Stimulated activated naive CD8-positive, alpha-beta T cell treated with anti-CD3 and anti-CD28 coated beads, Interleukin-15, Interleukin-2, amounts not matched to agents 100 ng/mL and 50 ng/mL, for 24 hours (primary cell): ENCODE measurements at regions not wholly inside any gene's neighbourhood (a gene's known extent, or its start where the extent isn't known, plus 50 kb on each side); places are given as distances from the start of the nearest gene placed in this dataset.
"Not testable (repeated sequence)": the region's sequence is repeated elsewhere in the genome, so short reads cannot be mapped to it uniquely, and the experiment has no call there.

ENCODE experiments used
- H3K27ac Mint-ChIP-seq: one replicate; pipeline ENCODE4 v1.8.0; 2021; ENCODE audit warnings: mild to moderate bottlenecking, mixed read lengths
- H3K27me3 Mint-ChIP-seq: one replicate; pipeline ENCODE4 v1.8.0; 2021; ENCODE audit warnings: mixed read lengths
- H3K36me3 Mint-ChIP-seq: one replicate; pipeline ENCODE4 v1.8.0; 2021; ENCODE audit warnings: low read depth, mixed read lengths
- H3K4me1 Mint-ChIP-seq: one replicate; pipeline ENCODE4 v1.8.0; 2021; ENCODE audit warnings: low read depth, mixed read lengths
- H3K4me3 Mint-ChIP-seq: one replicate; pipeline ENCODE4 v1.8.0; 2021; ENCODE audit warnings: mild to moderate bottlenecking, mixed read lengths
- H3K9me3 Mint-ChIP-seq: one replicate; pipeline ENCODE4 v1.8.0; 2021; ENCODE audit warnings: mixed read lengths

DNA sequence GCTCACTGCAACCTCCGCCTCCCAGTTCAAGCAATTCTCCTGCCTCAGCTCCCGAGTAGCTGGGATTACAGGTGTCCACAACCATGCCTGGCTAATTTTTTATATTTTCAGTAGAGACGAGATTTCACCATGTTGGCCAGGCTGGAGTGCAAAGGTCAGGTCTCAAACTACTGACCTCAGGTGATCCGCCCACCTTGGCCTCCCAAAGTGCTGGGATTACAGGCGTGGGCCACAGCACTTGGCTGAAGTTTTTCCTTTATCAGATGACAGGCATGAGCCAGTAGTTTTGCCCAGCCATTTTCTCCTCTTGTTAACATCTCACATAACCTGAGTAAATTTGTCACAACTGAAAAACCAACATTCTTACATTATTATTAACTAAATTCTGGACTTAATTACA, 470.7 kb upstream of the C16orf82 start:
- not testable (repeated sequence) for H3K9me3 Mint-ChIP-seq, H3K36me3 Mint-ChIP-seq, H3K27ac Mint-ChIP-seq, H3K4me3 Mint-ChIP-seq
- peaks cover 25% of the 10 kb centered on the region for H3K27me3 Mint-ChIP-seq
- H3K4me1 Mint-ChIP-seq = peaks cover 41% of the 10 kb centered on the region

DNA sequence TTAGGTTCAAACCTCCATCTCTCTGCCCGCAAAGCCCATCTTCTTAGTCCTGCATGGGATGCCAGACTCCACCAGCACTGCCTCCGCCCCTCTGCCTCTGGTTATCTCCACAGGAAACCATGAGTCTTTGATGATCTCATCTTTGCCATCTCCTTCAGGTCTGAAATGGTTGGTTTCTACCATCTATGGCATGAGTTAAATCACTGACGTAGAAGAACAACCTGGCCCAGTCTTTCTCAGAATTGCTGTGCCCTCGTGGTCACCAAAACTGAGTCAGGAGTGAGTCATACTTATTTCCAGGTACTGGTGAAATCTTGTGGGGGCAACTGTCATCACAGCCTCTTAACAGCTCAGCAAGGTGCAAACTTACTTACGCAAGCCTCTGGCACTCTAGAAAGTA, 468.7 kb upstream of the C16orf82 start:
- Mint-ChIP-seq H3K27ac (peak overlapping the region; percentile 96), H3K36me3 (peaks cover 4% of the 10 kb centered on the region), H3K4me3 (peak overlapping the region; percentile 69), H3K4me1 (peaks cover 42% of the 10 kb centered on the region), H3K9me3 (peaks cover 8% of the 10 kb centered on the region), H3K27me3 (peaks cover 16% of the 10 kb centered on the region)

DNA sequence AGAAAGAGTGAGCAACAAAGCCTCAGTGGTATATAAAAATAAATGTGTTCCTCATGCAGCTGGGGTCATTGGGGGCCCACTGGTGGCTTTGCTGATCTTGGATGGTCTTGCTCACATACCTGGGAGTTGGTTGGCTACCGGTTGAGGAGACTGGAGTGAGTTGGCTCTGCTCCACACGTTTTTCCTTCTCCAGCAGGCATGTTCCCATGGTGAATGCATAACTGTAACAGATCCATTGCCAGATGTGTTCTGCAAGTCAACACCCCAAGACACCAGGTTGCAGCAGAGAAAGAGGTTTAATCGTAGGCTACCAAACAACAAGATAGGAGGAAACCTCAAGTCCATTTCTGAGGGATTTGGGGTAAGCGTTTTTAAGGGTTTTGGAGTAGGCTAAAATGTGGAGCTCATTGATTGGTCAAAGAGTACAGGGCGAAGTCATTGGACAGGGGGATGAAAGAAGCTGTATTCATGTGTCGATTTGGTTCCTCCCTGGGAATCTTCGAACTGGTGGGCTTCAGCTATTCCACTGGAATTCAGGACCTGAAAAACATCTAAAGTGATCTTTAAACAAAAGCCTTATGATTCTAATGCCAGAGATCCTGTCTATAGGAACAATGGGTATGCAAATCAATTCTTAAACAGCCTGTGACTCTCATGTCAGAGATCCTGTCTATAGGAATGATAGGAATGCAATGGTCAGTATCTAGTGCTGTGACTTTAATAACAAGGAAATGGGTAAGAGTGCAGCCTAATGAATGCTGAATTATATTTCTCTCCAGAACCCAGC, 467.5 kb upstream of the C16orf82 start:
- H3K9me3 Mint-ChIP-seq = peaks cover 8% of the 10 kb centered on the region
- peak overlapping the region; percentile 96 for H3K27ac Mint-ChIP-seq
- H3K4me3 Mint-ChIP-seq = peak overlapping the region; percentile 69
- peaks cover 10% of the 10 kb centered on the region for H3K27me3 Mint-ChIP-seq
- H3K36me3 Mint-ChIP-seq = peaks cover 4% of the 10 kb centered on the region
- H3K4me1 Mint-ChIP-seq = peaks cover 42% of the 10 kb centered on the region

DNA sequence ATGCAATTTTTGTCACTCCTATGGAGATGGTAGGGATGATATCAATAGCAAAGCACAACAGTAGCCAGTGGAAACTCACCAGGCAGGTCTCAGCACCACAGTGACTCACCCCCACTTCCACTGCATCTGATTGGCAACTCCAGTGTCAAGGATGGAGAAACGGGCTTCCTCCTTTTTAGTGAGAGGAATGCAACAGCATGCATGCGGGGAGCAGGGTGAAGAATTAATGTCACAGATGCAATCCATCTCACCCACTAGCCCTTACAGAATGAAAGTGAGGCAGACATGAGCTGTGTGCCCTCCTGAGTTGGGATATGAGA, 467.0 kb upstream of the C16orf82 start:
- H3K27ac Mint-ChIP-seq = peak overlapping the region; percentile 96
- H3K36me3 Mint-ChIP-seq = peaks cover 4% of the 10 kb centered on the region
- H3K9me3 Mint-ChIP-seq = peaks cover 8% of the 10 kb centered on the region
- peaks cover 10% of the 10 kb centered on the region for H3K27me3 Mint-ChIP-seq
- peaks cover 40% of the 10 kb centered on the region for H3K4me1 Mint-ChIP-seq
- no peak overlapping the region for H3K4me3 Mint-ChIP-seq

DNA sequence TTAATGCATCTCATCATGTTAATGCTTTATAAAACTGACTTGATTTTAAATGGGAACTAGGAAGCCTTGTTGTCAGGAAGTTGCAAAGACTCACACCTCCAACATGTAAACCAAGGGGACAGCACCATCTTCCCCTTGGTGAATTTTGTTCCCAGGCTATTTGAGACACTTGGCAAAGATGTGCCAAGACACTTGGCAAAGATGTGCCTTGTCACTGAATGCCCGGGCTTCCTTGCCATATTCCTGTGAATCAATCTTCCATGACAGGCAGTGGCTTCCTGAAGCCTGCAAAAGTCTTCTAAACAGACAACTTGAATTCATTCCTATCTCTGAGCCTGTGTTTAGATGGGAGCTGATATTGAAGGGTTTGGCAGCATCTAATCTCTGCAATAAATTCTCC, 465.4 kb upstream of the C16orf82 start:
- Mint-ChIP-seq H3K4me3 (no peak overlapping the region), H3K36me3 (peaks cover 4% of the 10 kb centered on the region), H3K4me1 (peaks cover 39% of the 10 kb centered on the region), H3K27me3 (peaks cover 14% of the 10 kb centered on the region), H3K27ac (no peak overlapping the region), H3K9me3 (peaks cover 8% of the 10 kb centered on the region)

DNA sequence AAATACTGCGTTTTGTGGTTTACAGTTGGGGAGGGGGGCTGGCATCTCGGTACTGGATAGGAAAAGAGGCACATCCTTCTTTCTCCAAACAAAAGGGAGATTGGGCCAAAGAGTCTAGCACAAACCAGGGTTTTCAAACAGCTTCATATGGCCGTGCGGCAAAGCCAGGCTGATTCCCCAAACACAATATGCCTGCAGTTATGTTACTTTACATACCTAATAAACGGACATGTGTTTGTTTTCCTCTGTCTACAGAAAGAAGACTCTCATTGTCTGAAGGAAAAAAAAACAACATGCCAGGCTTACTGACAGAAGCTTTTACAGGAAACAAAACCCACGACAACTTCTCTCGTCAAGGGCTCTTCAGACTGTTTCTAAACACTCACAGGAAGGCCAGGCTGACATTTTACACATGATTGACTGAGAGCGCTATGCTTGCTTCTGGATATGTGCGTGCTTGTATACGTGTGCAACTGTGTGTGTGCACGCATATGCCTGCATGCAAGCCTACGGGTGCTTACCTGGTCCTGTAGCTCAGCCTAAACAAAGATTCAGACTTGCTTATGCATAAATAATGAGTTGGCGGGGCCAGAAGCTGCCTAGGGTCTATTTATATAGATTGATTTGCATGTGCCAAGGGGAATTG, 461.0 kb upstream of the C16orf82 start:
- H3K27me3 Mint-ChIP-seq = peaks cover 33% of the 10 kb centered on the region
- no peaks in the 10 kb centered on the region for H3K36me3 Mint-ChIP-seq
- no peak overlapping the region for H3K27ac Mint-ChIP-seq
- peaks cover 5% of the 10 kb centered on the region for H3K9me3 Mint-ChIP-seq
- H3K4me3 Mint-ChIP-seq = no peak overlapping the region
- H3K4me1 Mint-ChIP-seq = peaks cover 13% of the 10 kb centered on the region

DNA sequence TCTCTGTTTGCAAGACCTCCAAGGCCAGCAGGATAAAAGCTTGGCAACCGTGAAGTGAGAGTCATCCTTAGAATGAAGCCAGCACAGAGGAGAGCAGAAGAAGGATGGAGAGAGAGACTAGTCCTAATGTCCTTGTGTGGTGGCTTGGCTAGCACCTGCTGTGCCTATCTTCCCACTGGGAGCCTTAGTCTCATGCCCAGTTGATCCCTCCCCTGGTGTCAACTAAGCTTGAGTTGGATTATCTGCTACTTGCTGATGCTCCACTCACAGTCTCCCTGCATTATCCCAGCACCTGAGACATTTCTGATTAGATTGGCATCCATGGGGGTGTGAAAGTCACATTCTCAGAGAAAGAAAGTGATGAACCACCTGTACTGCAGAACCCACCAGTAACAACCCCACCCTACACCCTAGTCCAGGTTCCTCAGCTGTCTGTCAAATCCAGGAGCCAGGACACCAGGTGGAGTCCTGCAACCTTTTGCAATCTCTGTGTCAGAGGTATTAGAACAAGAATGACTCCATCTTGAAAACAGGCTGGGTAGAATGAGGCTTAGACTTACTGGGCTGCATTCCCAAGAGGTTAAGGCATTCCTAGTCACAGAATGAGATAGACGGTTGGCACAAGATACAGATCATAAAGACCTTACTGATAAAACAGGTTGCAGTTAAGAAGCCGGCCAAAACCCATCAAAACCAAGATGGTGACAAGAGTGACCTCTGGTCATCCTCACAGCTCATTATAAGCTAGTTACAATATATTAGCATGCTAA, 460.2 kb upstream of the C16orf82 start:
- no peak overlapping the region for H3K27ac Mint-ChIP-seq
- H3K27me3 Mint-ChIP-seq = peaks cover 33% of the 10 kb centered on the region
- no peaks in the 10 kb centered on the region for H3K36me3 Mint-ChIP-seq
- peaks cover 9% of the 10 kb centered on the region for H3K4me1 Mint-ChIP-seq
- peaks cover 5% of the 10 kb centered on the region for H3K9me3 Mint-ChIP-seq
- H3K4me3 Mint-ChIP-seq = no peak overlapping the region

DNA sequence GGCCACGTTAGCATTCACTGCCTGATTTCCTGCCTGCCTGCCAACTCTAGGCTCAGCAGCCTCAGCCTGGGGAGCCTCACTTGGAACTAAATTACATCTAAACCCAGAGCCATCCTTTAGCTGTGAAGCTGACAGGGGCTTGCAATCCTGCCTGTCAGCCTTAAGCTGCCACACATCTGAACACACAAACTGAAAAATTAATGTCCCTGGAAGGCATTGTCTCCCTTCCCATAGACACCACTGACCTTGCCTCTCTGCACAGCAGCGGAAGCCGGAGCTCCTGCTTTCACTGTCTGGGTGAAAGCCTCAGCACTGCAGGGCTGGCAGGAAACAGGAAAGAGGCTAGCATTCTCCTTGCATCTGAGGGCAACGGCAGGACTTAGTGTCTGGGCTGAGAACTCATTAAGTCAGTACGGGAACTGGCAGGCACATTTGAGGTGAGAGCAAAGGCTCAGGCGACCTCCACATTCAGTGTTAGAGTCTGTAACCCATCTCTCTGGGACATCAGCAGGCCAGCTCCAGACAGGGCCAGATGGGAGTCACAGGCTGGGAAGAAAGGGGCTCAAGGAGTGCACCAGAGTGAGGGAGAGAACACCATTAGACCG, 452.4 kb upstream of the C16orf82 start:
- peaks cover 34% of the 10 kb centered on the region for H3K27me3 Mint-ChIP-seq
- H3K4me3 Mint-ChIP-seq = no peak overlapping the region
- no peaks in the 10 kb centered on the region for H3K36me3 Mint-ChIP-seq
- H3K27ac Mint-ChIP-seq = no peak overlapping the region
- H3K9me3 Mint-ChIP-seq = no peaks in the 10 kb centered on the region
- H3K4me1 Mint-ChIP-seq = no peaks in the 10 kb centered on the region

DNA sequence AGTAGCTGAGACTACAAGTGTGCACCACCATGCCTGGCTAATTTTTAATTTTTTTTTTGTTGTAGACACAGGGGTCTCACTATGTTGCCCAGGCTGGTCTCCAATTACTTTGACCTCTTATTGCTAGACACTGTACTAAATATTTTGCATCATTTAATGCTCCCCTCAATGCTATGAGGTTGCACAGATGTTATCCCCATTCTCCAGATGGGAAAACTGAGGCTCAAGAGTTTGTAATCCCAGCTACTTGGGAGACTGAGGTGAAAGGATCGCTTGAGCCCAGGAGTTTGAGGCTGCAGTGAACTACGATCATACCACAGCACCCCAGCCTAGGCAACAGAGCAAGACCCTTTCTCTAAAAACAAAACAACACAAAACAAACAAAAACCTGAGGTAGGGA, 443.3 kb upstream of the C16orf82 start:
- Mint-ChIP-seq H3K4me3 (no peak overlapping the region), H3K9me3 (peaks cover 22% of the 10 kb centered on the region), H3K36me3 (no peaks in the 10 kb centered on the region), H3K27me3 (peaks cover 45% of the 10 kb centered on the region), H3K4me1 (peaks cover 4% of the 10 kb centered on the region), H3K27ac (no peak overlapping the region)

DNA sequence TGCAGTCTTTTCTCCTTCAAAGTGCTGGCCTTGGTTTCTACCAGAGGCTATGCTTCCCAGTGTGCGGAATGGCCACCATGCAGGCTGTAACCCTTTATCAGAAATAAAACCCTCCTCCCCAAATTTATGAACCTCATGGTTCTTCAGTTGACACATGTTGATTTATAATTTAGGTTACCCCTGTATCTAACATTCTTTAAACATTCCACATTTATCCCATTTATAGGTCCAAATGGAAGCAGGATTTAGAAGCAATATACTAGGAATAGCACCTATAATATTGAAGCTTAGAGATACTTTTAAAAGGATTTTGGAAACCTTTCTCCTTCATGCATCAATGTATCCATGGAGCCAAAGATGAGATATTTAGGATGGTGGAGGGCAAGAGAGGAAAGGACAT, 438.8 kb upstream of the C16orf82 start:
- peaks cover 33% of the 10 kb centered on the region for H3K9me3 Mint-ChIP-seq
- H3K4me1 Mint-ChIP-seq = peaks cover 4% of the 10 kb centered on the region
- H3K27me3 Mint-ChIP-seq = peaks cover 22% of the 10 kb centered on the region
- H3K4me3 Mint-ChIP-seq = no peak overlapping the region
- H3K36me3 Mint-ChIP-seq = no peaks in the 10 kb centered on the region
- no peak overlapping the region for H3K27ac Mint-ChIP-seq

DNA sequence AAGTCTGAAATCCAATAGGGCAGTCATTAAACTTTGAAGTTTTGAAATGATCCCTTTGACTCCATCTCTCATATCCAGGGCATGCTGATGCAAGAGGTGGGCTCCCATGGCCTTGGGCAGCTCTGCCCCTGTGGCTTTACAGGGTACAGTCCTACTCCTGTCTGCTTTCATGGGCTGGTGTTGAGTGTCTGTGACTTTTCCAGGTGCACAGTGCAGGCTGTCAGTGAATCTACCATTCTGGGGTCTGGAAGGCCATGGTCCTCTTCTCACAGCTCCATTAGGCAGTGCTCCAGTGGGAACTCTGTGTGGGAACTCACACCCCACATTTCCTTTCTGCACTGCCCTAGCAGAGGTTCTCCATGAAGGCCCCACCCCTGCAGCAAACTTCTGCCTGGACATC, 435.4 kb upstream of the C16orf82 start:
- H3K27ac Mint-ChIP-seq, H3K36me3 Mint-ChIP-seq, H3K4me3 Mint-ChIP-seq, H3K4me1 Mint-ChIP-seq: not testable (repeated sequence)
- Mint-ChIP-seq H3K9me3 (peaks cover 42% of the 10 kb centered on the region), H3K27me3 (peaks cover 13% of the 10 kb centered on the region)

DNA sequence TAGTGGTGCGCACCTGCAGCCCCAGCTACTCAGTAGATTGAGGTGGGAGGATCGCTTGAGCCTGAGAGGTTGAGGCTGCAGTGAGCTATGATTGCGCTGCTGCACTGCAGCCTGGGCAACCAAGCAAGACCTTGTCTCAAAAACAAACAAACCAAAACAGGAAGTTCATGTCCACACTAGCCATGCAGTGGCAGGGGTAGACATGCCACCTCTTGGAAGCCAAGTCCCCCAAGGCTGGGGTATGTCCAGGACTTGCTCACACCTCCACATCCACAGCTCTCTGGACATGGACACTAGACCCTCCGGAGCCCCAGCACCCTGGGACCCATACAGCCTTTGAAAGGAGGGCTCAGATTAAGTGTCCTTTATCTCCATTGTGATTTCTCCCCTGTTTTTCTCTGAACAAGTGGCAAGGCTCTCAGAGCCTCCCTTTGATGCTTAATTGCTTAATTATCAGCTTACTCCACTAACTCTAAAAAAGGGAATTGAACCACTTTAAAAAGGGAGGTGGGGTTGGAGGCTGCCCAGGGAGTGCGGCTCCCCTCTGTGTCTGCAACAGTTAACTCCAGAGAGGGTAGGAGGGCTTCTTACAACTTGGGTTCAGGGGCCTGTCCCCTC, 424.6 kb upstream of the C16orf82 start:
- no peak overlapping the region for H3K27ac Mint-ChIP-seq
- H3K4me1 Mint-ChIP-seq = peaks cover 8% of the 10 kb centered on the region
- no peaks in the 10 kb centered on the region for H3K9me3 Mint-ChIP-seq
- no peaks in the 10 kb centered on the region for H3K36me3 Mint-ChIP-seq
- H3K27me3 Mint-ChIP-seq = peaks cover 8% of the 10 kb centered on the region
- H3K4me3 Mint-ChIP-seq = no peak overlapping the region

DNA sequence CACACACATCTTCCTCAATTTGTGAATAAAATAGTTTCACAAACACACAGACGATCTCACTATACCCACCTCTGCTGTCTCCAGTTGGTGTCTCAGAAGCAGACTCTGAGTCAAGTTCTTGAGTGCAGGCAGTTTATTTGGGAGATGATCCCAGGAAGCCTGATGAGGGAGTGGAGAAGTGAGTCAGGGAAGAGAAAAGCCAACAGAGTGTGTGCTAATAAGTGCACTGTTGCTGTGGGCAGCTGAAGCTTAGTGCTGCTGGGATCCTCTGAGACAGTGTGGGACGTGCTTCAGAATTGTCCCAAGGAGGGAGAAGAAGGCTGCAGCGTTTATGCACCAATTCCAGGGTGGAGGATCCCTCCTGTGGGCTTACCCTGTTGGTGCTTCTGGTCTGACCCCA, 423.2 kb upstream of the C16orf82 start:
- Mint-ChIP-seq H3K4me1 (peaks cover 8% of the 10 kb centered on the region), H3K4me3 (no peak overlapping the region), H3K27ac (no peak overlapping the region), H3K27me3 (peaks cover 11% of the 10 kb centered on the region), H3K9me3 (no peaks in the 10 kb centered on the region), H3K36me3 (no peaks in the 10 kb centered on the region)

DNA sequence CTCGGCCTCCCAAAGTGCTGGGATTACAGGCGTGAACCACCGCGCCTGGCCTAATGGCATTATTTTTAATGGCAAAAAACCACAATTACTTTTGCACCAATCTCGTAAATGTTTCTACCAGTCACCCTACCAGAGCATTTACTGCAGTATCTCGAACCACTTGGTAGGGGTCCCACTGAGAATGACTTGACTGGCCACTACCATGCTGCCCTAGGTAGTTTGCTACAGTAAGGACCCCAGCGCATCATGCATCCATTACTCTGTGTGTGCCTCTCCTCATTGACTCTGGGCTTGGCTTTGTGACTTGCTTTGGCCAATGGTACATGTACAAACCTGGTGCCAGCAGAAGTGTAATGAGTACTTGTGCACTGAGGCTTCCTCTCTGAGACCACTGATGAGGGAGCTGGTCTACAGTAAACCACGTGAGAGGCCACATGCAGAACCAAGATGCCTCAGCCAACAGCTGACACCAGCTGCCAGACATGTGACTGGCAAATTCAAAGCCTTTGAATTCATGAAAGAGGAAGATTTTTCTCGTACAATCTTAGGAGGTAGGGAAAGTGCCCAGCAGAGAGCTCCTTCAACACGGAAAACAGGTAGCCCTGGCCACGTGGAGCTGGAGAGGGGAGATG, 421.7 kb upstream of the C16orf82 start:
- no peak overlapping the region for H3K4me3 Mint-ChIP-seq
- H3K27ac Mint-ChIP-seq = no peak overlapping the region

More for the DNA sequence above, 421.7 kb upstream of the C16orf82 start:
- no peaks in the 10 kb centered on the region for H3K9me3 Mint-ChIP-seq
- H3K27me3 Mint-ChIP-seq = peaks cover 16% of the 10 kb centered on the region
- H3K4me1 Mint-ChIP-seq = peaks cover 8% of the 10 kb centered on the region
- H3K36me3 Mint-ChIP-seq = no peaks in the 10 kb centered on the region
